ENCODE measurements at regions not wholly inside any gene's neighbourhood (a gene's known extent, or its start where the extent isn't known, plus 50 kb on each side); places are given as distances from the start of the nearest gene placed in this dataset.

- Histone ChIP-seq H3K36me3 (no peaks in the 10 kb centered on the region), H3K9me3 (no peaks in the 10 kb centered on the region), H3K27me3 (no peaks in the 10 kb centered on the region), H3K4me1 (peaks cover 11% of the 10 kb centered on the region), H3K4me3 (ENCODE audit: low read depth, low read length) (no peak overlapping the region)
- no peak for TF ChIP-seq CTCF (IDR thresholded peaks at IDR 0.05; ENCODE audit: low read depth, low read length)
- DNase-seq, result no peak
Measured at GRCh38 chr7:16348251-16348650, 73.1 kb downstream of the CRPPA start.

GRCh38 chr7:16347827-16348192, 73.5 kb downstream of the CRPPA start:
- H3K27me3 ChIP-seq, result no peaks in the 10 kb centered on the region
- H3K4me3 ChIP-seq (ENCODE audit: low read depth, low read length), result no peak overlapping the region
- H3K9me3 ChIP-seq, result no peaks in the 10 kb centered on the region
- H3K36me3 ChIP-seq, result no peaks in the 10 kb centered on the region
- H3K4me1 ChIP-seq, result peaks cover 11% of the 10 kb centered on the region
- TF ChIP-seq CTCF (IDR thresholded peaks at IDR 0.05; ENCODE audit: low read depth, low read length), result no peak
- no peak for DNase-seq

DNA sequence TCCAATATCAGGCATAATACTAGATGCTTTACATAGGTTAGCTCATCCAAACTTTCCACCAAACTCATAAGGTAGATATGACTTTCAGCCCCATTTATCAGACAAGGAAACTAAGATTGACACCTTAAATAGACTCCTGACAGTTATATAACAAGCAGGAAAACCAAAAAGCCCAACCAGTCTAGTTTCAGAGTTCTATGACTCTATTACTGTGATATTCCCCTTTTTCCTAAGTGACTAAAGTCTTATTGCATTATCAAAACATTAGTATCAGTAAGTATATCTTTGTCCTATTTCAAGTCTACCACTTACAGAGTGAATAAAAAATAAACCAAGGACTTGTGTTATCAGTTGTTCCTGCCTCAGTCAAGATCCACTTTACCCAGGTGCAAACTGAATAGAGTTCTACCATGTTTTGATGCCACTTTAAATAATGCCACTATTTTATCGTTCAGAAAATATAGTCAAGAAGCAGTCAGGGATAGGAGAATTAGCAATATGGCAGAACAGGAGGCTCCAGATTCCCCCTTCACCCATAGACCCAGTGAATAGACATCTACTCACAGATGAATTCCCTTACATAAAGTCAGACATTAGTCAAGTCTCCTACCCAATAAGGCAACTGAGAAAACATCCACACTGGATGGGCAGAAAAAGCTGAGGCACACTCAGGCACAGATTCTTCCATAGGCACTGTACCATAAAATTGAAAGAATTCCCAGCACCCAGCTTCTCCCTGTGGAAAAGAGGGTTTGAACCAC, 74.1 kb downstream of the CRPPA start:
- no peaks in the 10 kb centered on the region for H3K9me3 ChIP-seq
- H3K4me3 ChIP-seq (ENCODE audit: low read depth, low read length), result no peak overlapping the region
- peaks cover 11% of the 10 kb centered on the region for H3K4me1 ChIP-seq
- H3K27me3 ChIP-seq, result no peaks in the 10 kb centered on the region
- TF ChIP-seq CTCF (IDR thresholded peaks at IDR 0.05; ENCODE audit: low read depth, low read length), result no peak
- DNase-seq, result no peak
- H3K36me3 ChIP-seq, result no peaks in the 10 kb centered on the region

- H3K27me3 ChIP-seq, result no peaks in the 10 kb centered on the region
- H3K36me3 ChIP-seq, result no peaks in the 10 kb centered on the region
- H3K9me3 ChIP-seq, result no peaks in the 10 kb centered on the region
- no peak for DNase-seq
- TF ChIP-seq CTCF (IDR thresholded peaks at IDR 0.05; ENCODE audit: low read depth, low read length), result no peak
- H3K4me3 ChIP-seq (ENCODE audit: low read depth, low read length), result no peak overlapping the region
- peaks cover 11% of the 10 kb centered on the region for H3K4me1 ChIP-seq
Measured at GRCh38 chr7:16345979-16346958, 75.1 kb downstream of the CRPPA start.

- no peak for TF ChIP-seq CTCF (IDR thresholded peaks at IDR 0.05; ENCODE audit: low read depth, low read length)
- no peak overlapping the region for H3K4me3 ChIP-seq (ENCODE audit: low read depth, low read length)
- no peaks in the 10 kb centered on the region for H3K36me3 ChIP-seq
- no peak for DNase-seq
- H3K4me1 ChIP-seq, result peaks cover 11% of the 10 kb centered on the region
- H3K27me3 ChIP-seq, result no peaks in the 10 kb centered on the region
- no peaks in the 10 kb centered on the region for H3K9me3 ChIP-seq
Measured at GRCh38 chr7:16344927-16345326, 76.4 kb downstream of the CRPPA start.

Measured in BE2C (cell line).